Effector memory CD8-positive, alpha-beta T cell (primary cell): ENCODE measurements at regions not wholly inside any gene's neighbourhood (a gene's known extent, or its start where the extent isn't known, plus 50 kb on each side); places are given as distances from the start of the nearest gene placed in this dataset.

Experiments used
- ATAC-seq: fragments of 150-1000 bp; cut with Tn5 transposase; replicated peaks from 2 replicates; pipeline ENCODE4 v1.10.0; 2021; ENCODE audit warnings: mild to moderate bottlenecking, moderate library complexity
- DNase-seq, 3 experiments: peaks; one replicate each; pipeline ENCODE4 v3.0.0; 2021
- H3K27ac Mint-ChIP-seq, 2 donors: one replicate each; pipeline ENCODE4 v1.8.0; 2022; ENCODE audit warnings: mild to moderate bottlenecking in 2 of 2, mixed read lengths in 2 of 2, moderate library complexity in 2 of 2
- H3K27me3 Mint-ChIP-seq, 2 donors: one replicate each; pipeline ENCODE4 v1.8.0; 2022; ENCODE audit warnings: mixed read lengths in 2 of 2
- H3K36me3 Mint-ChIP-seq: one replicate; pipeline ENCODE4 v1.8.0; 2022; ENCODE audit warnings: mild to moderate bottlenecking, moderate library complexity, mixed read lengths; ENCODE audit not compliant: insufficient read depth
- H3K4me1 Mint-ChIP-seq, 2 donors: one replicate each; pipeline ENCODE4 v1.8.0; 2022; ENCODE audit warnings: low read depth in 2 of 2, mixed read lengths in 2 of 2
- H3K4me3 Mint-ChIP-seq, 2 donors: one replicate each; pipeline ENCODE4 v1.8.0; 2022; ENCODE audit warnings: mild to moderate bottlenecking in 2 of 2, mixed read lengths in 2 of 2, moderate library complexity in 2 of 2
- H3K9me3 Mint-ChIP-seq, 2 donors: one replicate each; pipeline ENCODE4 v1.8.0; 2022; ENCODE audit warnings: mixed read lengths in 2 of 2

GRCh38 chr1:47513393-47513792 lies 75.5 kb downstream of the FOXD2 start:
- no peak overlapping the region for H3K27ac Mint-ChIP-seq
- peaks cover 0 to 2% of the 10 kb centered on the region in 2 donors for H3K4me1 Mint-ChIP-seq
- no peak overlapping the region for H3K4me3 Mint-ChIP-seq
- peaks cover 0 to 2% of the 10 kb centered on the region in 2 donors for H3K9me3 Mint-ChIP-seq
- DNase-seq (no peak), ATAC-seq (no peak)
- H3K27me3 Mint-ChIP-seq: peaks cover 67 to 96% of the 10 kb centered on the region in 2 donors
- H3K36me3 Mint-ChIP-seq: no peaks in the 10 kb centered on the region

GRCh38 chr1:47514229-47514628 lies 76.4 kb downstream of the FOXD2 start:
- DNase-seq (no peak), ATAC-seq (no peak)
- Mint-ChIP-seq H3K27ac (no peak overlapping the region), H3K9me3 (peaks cover 0 to 2% of the 10 kb centered on the region in 2 donors), H3K27me3 (peaks cover 61 to 98% of the 10 kb centered on the region in 2 donors), H3K4me3 (no peak overlapping the region), H3K4me1 (no peaks in the 10 kb centered on the region), H3K36me3 (no peaks in the 10 kb centered on the region)

- ATAC-seq: no peak
- H3K4me1 Mint-ChIP-seq: no peaks in the 10 kb centered on the region
These were observed 77.4 kb downstream of the FOXD2 start for GRCh38 chr1:47515164-47515789.

GRCh38 chr1:47517946-47518345 lies 80.1 kb downstream of the FOXD2 start:
- no peaks in the 10 kb centered on the region for H3K36me3 Mint-ChIP-seq
- H3K4me3 Mint-ChIP-seq: no peak overlapping the region
- DNase-seq: no peak
- H3K4me1 Mint-ChIP-seq: no peaks in the 10 kb centered on the region
- peaks cover 38 to 96% of the 10 kb centered on the region in 2 donors for H3K27me3 Mint-ChIP-seq
- no peak for ATAC-seq
- peaks cover 0 to 2% of the 10 kb centered on the region in 2 donors for H3K9me3 Mint-ChIP-seq
- H3K27ac Mint-ChIP-seq: no peak overlapping the region

More at GRCh38 chr1:47515164-47515789, 77.4 kb downstream of the FOXD2 start:
- H3K9me3 Mint-ChIP-seq: peaks cover 0 to 2% of the 10 kb centered on the region in 2 donors
- H3K36me3 Mint-ChIP-seq: no peaks in the 10 kb centered on the region
- H3K27me3 Mint-ChIP-seq: peaks cover 51 to 98% of the 10 kb centered on the region in 2 donors
- DNase-seq: no peak
- H3K4me3 Mint-ChIP-seq: no peak overlapping the region
- no peak overlapping the region for H3K27ac Mint-ChIP-seq

- Mint-ChIP-seq H3K27me3 (peaks cover 47 to 96% of the 10 kb centered on the region in 2 donors), H3K27ac (no peak overlapping the region), H3K36me3 (no peaks in the 10 kb centered on the region), H3K4me1 (no peaks in the 10 kb centered on the region), H3K4me3 (no peak overlapping the region), H3K9me3 (peaks cover 0 to 2% of the 10 kb centered on the region in 2 donors)
- ATAC-seq (no peak), DNase-seq (no peak)
These were observed 81.6 kb downstream of the FOXD2 start for GRCh38 chr1:47519491-47519890.

GRCh38 chr1:47519971-47520370 lies 82.1 kb downstream of the FOXD2 start:
- no peak for ATAC-seq
- H3K9me3 Mint-ChIP-seq: no peaks in the 10 kb centered on the region
- DNase-seq: no peak
- H3K27me3 Mint-ChIP-seq: peaks cover 48 to 96% of the 10 kb centered on the region in 2 donors
- no peaks in the 10 kb centered on the region for H3K36me3 Mint-ChIP-seq
- no peaks in the 10 kb centered on the region for H3K4me1 Mint-ChIP-seq
- H3K27ac Mint-ChIP-seq: no peak overlapping the region
- H3K4me3 Mint-ChIP-seq: no peak overlapping the region

GRCh38 chr1:47521034-47521881 lies 83.4 kb downstream of the FOXD2 start:
- no peak for ATAC-seq
- Mint-ChIP-seq H3K4me1 (no peaks in the 10 kb centered on the region), H3K4me3 (no peak overlapping the region), H3K36me3 (no peaks in the 10 kb centered on the region), H3K27me3 (peaks cover 53 to 93% of the 10 kb centered on the region in 2 donors), H3K9me3 (no peaks in the 10 kb centered on the region), H3K27ac (no peak overlapping the region)
- no peak for DNase-seq

- H3K36me3 Mint-ChIP-seq: no peaks in the 10 kb centered on the region
- peaks cover 50 to 83% of the 10 kb centered on the region in 2 donors for H3K27me3 Mint-ChIP-seq
- no peak for ATAC-seq
- H3K27ac Mint-ChIP-seq: no peak overlapping the region
- H3K4me3 Mint-ChIP-seq: no peak overlapping the region
- DNase-seq: no peak
- H3K9me3 Mint-ChIP-seq: no peaks in the 10 kb centered on the region
- no peaks in the 10 kb centered on the region for H3K4me1 Mint-ChIP-seq
These were observed 85.3 kb downstream of the FOXD2 start for GRCh38 chr1:47522935-47523834.

- Mint-ChIP-seq H3K27me3 (peaks cover 55 to 78% of the 10 kb centered on the region in 2 donors), H3K9me3 (no peaks in the 10 kb centered on the region), H3K4me3 (no peak overlapping the region), H3K27ac (no peak overlapping the region), H3K4me1 (no peaks in the 10 kb centered on the region), H3K36me3 (no peaks in the 10 kb centered on the region)
- ATAC-seq: no peak
- DNase-seq: no peak
These were observed 86.0 kb downstream of the FOXD2 start for GRCh38 chr1:47523835-47524215.

GRCh38 chr1:47524272-47524671 lies 86.4 kb downstream of the FOXD2 start:
- Mint-ChIP-seq H3K4me3 (no peak overlapping the region), H3K27me3 (peaks cover 55 to 74% of the 10 kb centered on the region in 2 donors), H3K36me3 (no peaks in the 10 kb centered on the region)

GRCh38 chr1:47527653-47528272 lies 89.9 kb downstream of the FOXD2 start:
- no peaks in the 10 kb centered on the region for H3K9me3 Mint-ChIP-seq
- peaks cover 63 to 71% of the 10 kb centered on the region in 2 donors for H3K27me3 Mint-ChIP-seq
- H3K36me3 Mint-ChIP-seq: peaks cover 3% of the 10 kb centered on the region
- no peak for ATAC-seq
- no peak overlapping the region for H3K27ac Mint-ChIP-seq
- no peak overlapping the region for H3K4me3 Mint-ChIP-seq
- no peak for DNase-seq
- no peaks in the 10 kb centered on the region for H3K4me1 Mint-ChIP-seq

More at GRCh38 chr1:47524272-47524671, 86.4 kb downstream of the FOXD2 start:
- no peaks in the 10 kb centered on the region for H3K4me1 Mint-ChIP-seq
- no peak for DNase-seq
- no peaks in the 10 kb centered on the region for H3K9me3 Mint-ChIP-seq
- no peak for ATAC-seq
- no peak overlapping the region for H3K27ac Mint-ChIP-seq

GRCh38 chr1:47529520-47530098 lies 91.8 kb downstream of the FOXD2 start:
- Mint-ChIP-seq H3K27ac (no peak overlapping the region), H3K27me3 (peaks cover 63 to 71% of the 10 kb centered on the region in 2 donors), H3K9me3 (no peaks in the 10 kb centered on the region), H3K4me1 (peaks cover 5 to 10% of the 10 kb centered on the region in 2 donors), H3K4me3 (no peak overlapping the region), H3K36me3 (peaks cover 3% of the 10 kb centered on the region)
- ATAC-seq (no peak), DNase-seq (no peak)
